Activated T-helper 2 cell treated with anti-CD3 and anti-CD28 coated beads, Interferon-gamma antibody, Interleukin-2, Interleukin-4, amounts not matched to agents 10 μg/mL and 5 μg/mL and 100 μg/mL, durations not matched to agents 14 hours and 24 hours and 36 hours (primary cell): ENCODE measurements at regions not wholly inside any gene's neighbourhood (a gene's known extent, or its start where the extent isn't known, plus 50 kb on each side); places are given as distances from the start of the nearest gene placed in this dataset.
"Not testable (repeated sequence)": the region's sequence is repeated elsewhere in the genome, so short reads cannot be mapped to it uniquely, and the experiment has no call there.

Experiments
- DNase-seq: peaks from one replicate; pipeline ENCODE4 v3.0.0; 2021; ENCODE audit warnings: low spot score
- H3K27ac Mint-ChIP-seq: one replicate; pipeline ENCODE4 v1.8.0; 2021; ENCODE audit warnings: mixed read lengths
- H3K27me3 Mint-ChIP-seq: one replicate; pipeline ENCODE4 v1.8.0; 2021; ENCODE audit warnings: low read depth, mixed read lengths
- H3K36me3 Mint-ChIP-seq: one replicate; pipeline ENCODE4 v1.8.0; 2021; ENCODE audit warnings: low read depth, mixed read lengths
- H3K4me1 Mint-ChIP-seq: one replicate; pipeline ENCODE4 v1.8.0; 2021; ENCODE audit warnings: low read depth, mixed read lengths
- H3K4me3 Mint-ChIP-seq: one replicate; pipeline ENCODE4 v1.8.0; 2021; ENCODE audit warnings: low read depth, mild to moderate bottlenecking, moderate library complexity, mixed read lengths
- H3K9me3 Mint-ChIP-seq: one replicate; pipeline ENCODE4 v1.8.0; 2021; ENCODE audit warnings: mixed read lengths
- intact Hi-C: fragments of 100-400 bp; cut with micrococcal nuclease; formaldehyde crosslinking; loops from one replicate; pipeline ENCODE4 v1.15.1; 2023

DNA sequence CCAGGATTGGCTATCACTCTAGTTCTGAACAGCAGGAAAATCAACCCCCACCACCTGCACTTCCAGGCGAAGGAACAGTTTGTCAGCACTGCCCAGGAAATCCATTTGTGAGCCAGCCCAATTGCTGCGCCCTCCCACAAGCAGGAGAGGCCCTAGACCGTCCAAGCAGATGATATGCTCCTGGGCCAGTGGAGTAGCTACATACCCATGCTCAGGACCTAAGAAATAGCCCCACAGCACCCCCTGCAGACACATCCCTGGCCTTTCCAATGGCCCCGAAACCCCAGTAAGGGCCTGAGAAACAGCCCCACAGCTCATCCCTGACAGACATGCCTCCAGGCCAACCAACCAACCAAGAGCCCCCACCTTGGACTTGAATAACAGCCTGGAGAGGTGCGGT is 111.5 kb upstream of the ZC3H11B start:
- H3K36me3 Mint-ChIP-seq, result no peaks in the 10 kb centered on the region
- no peak overlapping the region for H3K4me3 Mint-ChIP-seq
- no peaks in the 10 kb centered on the region for H3K4me1 Mint-ChIP-seq
- H3K27me3 Mint-ChIP-seq, result no peaks in the 10 kb centered on the region
- peaks cover 22% of the 10 kb centered on the region for H3K9me3 Mint-ChIP-seq
- H3K27ac Mint-ChIP-seq, result no peak overlapping the region
- DNase-seq, result no peak
- intact Hi-C loops, result no loop called here

GRCh38 chr1:219717536-219717935 is 104.6 kb upstream of the ZC3H11B start:
- no peak overlapping the region for H3K4me3 Mint-ChIP-seq
- intact Hi-C loops, result no loop called here
- no peak for DNase-seq
- no peaks in the 10 kb centered on the region for H3K4me1 Mint-ChIP-seq
- no peaks in the 10 kb centered on the region for H3K27me3 Mint-ChIP-seq
- H3K9me3 Mint-ChIP-seq, result no peaks in the 10 kb centered on the region
- H3K27ac Mint-ChIP-seq, result no peak overlapping the region
- no peaks in the 10 kb centered on the region for H3K36me3 Mint-ChIP-seq

DNA sequence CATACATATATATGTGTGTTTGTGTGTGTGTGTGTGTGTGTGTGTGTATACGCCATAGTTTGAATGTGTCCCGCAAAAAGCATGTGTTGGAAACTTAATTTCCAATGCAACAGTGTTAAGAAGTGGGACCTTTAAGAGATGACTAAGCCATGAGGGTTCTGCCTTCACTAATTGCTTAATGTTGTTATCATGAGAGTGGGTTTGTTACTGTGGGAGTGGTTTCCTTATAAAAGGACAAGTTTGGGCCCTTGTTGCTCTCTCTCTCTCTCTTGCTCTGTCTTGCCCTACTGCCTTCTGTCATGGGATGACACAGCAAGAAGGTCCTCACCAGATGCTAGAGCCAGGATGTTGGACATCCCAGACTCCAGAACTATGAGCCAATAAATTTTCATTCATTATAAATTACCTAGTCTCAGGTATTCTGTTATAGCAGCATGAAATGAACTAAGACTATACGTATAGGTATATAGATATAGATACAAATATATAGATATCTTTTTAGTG is 103.8 kb upstream of the ZC3H11B start:
- H3K27ac Mint-ChIP-seq, result no peak overlapping the region
- no peaks in the 10 kb centered on the region for H3K4me1 Mint-ChIP-seq
- intact Hi-C loops, result no loop called here
- no peaks in the 10 kb centered on the region for H3K27me3 Mint-ChIP-seq
- no peak for DNase-seq
- no peaks in the 10 kb centered on the region for H3K9me3 Mint-ChIP-seq
- H3K36me3 Mint-ChIP-seq, result no peaks in the 10 kb centered on the region
- no peak overlapping the region for H3K4me3 Mint-ChIP-seq

DNA sequence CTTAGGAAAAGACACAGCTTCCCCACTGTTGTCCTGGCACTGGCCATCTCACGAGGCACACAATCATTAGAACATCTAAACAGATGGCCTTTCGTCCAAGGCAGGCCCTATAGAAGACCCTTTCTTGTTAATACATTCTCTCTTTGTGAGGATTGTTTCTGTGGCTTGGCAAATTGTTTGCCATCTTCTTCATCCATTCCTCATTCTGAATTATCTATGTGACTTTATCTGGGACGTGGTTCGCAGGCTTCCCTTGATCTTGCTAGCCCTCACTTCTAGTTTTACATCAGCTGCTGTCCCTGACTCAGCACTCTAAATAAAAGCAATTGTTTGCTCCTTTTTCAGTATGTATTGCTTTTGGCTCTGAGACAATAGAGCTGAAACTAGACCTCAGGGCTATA is 101.1 kb upstream of the ZC3H11B start:
- no peaks in the 10 kb centered on the region for H3K4me1 Mint-ChIP-seq

DNA sequence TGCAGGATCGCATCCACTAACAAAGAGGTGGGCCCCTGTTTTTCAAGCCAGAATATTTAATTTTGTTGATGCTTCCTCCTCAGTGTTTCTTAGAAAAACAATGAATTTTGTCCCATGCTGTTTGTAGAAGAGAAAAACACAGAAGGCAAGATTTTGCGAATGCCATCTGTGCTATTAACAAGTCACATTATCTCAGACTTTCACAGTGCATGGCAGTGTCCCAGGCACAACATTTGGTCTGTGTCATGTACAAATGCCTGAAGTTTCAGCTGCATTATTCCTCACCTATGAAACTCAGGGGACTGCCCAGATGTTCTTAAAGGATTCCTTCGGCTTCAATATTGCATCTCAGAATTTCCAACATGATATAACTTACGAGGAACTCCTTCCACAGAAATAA is 99.6 kb upstream of the ZC3H11B start:
- H3K36me3 Mint-ChIP-seq, result no peaks in the 10 kb centered on the region

More for the DNA sequence above, 101.1 kb upstream of the ZC3H11B start:
- intact Hi-C loops, result no loop called here
- Mint-ChIP-seq H3K27ac (no peak overlapping the region), H3K27me3 (no peaks in the 10 kb centered on the region), H3K4me3 (no peak overlapping the region), H3K36me3 (no peaks in the 10 kb centered on the region), H3K9me3 (no peaks in the 10 kb centered on the region)
- no peak for DNase-seq

GRCh38 chr1:219710529-219711194 is 97.8 kb upstream of the ZC3H11B start:
- Mint-ChIP-seq H3K27ac (no peak overlapping the region), H3K27me3 (no peaks in the 10 kb centered on the region), H3K4me3 (no peak overlapping the region), H3K36me3 (no peaks in the 10 kb centered on the region), H3K4me1 (no peaks in the 10 kb centered on the region), H3K9me3 (no peaks in the 10 kb centered on the region)
- DNase-seq, result no peak
- intact Hi-C loops, result no loop called here

More for the DNA sequence above, 99.6 kb upstream of the ZC3H11B start:
- Mint-ChIP-seq H3K9me3 (no peaks in the 10 kb centered on the region), H3K4me1 (no peaks in the 10 kb centered on the region), H3K27me3 (no peaks in the 10 kb centered on the region), H3K4me3 (no peak overlapping the region), H3K27ac (no peak overlapping the region)
- DNase-seq, result no peak
- intact Hi-C loops, result no loop called here

GRCh38 chr1:219708919-219709543 is 96.1 kb upstream of the ZC3H11B start:
- H3K9me3 Mint-ChIP-seq, result no peaks in the 10 kb centered on the region
- intact Hi-C loops, result no loop called here
- H3K27me3 Mint-ChIP-seq, result no peaks in the 10 kb centered on the region
- no peak overlapping the region for H3K4me3 Mint-ChIP-seq
- DNase-seq, result no peak
- no peaks in the 10 kb centered on the region for H3K36me3 Mint-ChIP-seq
- no peak overlapping the region for H3K27ac Mint-ChIP-seq
- no peaks in the 10 kb centered on the region for H3K4me1 Mint-ChIP-seq

- H3K4me3 Mint-ChIP-seq, H3K9me3 Mint-ChIP-seq: not testable (repeated sequence)
These were observed 95.0 kb upstream of the ZC3H11B start for GRCh38 chr1:219707885-219708284.

DNA sequence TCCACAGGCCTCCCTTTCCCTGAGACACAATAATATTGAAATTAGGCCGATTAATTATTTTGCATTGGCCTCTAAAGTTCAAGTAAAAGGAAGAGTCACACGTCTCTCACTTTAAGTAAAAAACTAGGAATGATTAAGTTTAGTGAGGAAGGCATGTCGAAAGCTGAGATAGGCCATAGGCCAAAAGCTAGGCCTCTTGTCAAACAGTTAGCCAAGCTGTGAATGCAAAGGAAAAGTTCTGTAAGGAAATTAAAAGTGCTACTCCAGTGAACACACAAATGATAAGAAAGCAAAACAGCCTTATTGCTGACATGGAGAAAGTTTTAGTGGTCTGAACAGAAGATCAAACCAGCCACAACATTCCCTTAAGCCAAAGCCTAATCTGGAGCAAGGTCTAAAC is 91.4 kb upstream of the ZC3H11B start:
- not testable (repeated sequence) for H3K9me3 Mint-ChIP-seq

More at GRCh38 chr1:219707885-219708284, 95.0 kb upstream of the ZC3H11B start:
- H3K27ac Mint-ChIP-seq, H3K27me3 Mint-ChIP-seq, intact Hi-C loops, H3K4me1 Mint-ChIP-seq, H3K36me3 Mint-ChIP-seq, DNase-seq: not testable (repeated sequence)

GRCh38 chr1:219703368-219703639 is 90.4 kb upstream of the ZC3H11B start:
- H3K9me3 Mint-ChIP-seq, result no peaks in the 10 kb centered on the region
- H3K27ac Mint-ChIP-seq, result no peak overlapping the region
- H3K4me3 Mint-ChIP-seq, result no peak overlapping the region
- no peaks in the 10 kb centered on the region for H3K4me1 Mint-ChIP-seq
- no peaks in the 10 kb centered on the region for H3K36me3 Mint-ChIP-seq
- DNase-seq, result no peak
- no peaks in the 10 kb centered on the region for H3K27me3 Mint-ChIP-seq
- intact Hi-C loops, result no loop called here

More for the DNA sequence above, 91.4 kb upstream of the ZC3H11B start:
- H3K27ac Mint-ChIP-seq, H3K4me3 Mint-ChIP-seq, intact Hi-C loops, H3K27me3 Mint-ChIP-seq, DNase-seq, H3K36me3 Mint-ChIP-seq, H3K4me1 Mint-ChIP-seq: not testable (repeated sequence)

- Mint-ChIP-seq H3K27me3 (no peaks in the 10 kb centered on the region), H3K9me3 (no peaks in the 10 kb centered on the region), H3K27ac (no peak overlapping the region), H3K4me1 (no peaks in the 10 kb centered on the region), H3K36me3 (no peaks in the 10 kb centered on the region), H3K4me3 (no peak overlapping the region)
- intact Hi-C loops, result no loop called here
- no peak for DNase-seq
These were observed 88.6 kb upstream of the ZC3H11B start for GRCh38 chr1:219701476-219701875.

GRCh38 chr1:219699870-219700269 is 87.0 kb upstream of the ZC3H11B start:
- Mint-ChIP-seq H3K27me3 (no peaks in the 10 kb centered on the region), H3K4me1 (no peaks in the 10 kb centered on the region), H3K9me3 (no peaks in the 10 kb centered on the region), H3K27ac (no peak overlapping the region), H3K36me3 (no peaks in the 10 kb centered on the region), H3K4me3 (no peak overlapping the region)
- intact Hi-C loops, result no loop called here
- DNase-seq, result no peak

DNA sequence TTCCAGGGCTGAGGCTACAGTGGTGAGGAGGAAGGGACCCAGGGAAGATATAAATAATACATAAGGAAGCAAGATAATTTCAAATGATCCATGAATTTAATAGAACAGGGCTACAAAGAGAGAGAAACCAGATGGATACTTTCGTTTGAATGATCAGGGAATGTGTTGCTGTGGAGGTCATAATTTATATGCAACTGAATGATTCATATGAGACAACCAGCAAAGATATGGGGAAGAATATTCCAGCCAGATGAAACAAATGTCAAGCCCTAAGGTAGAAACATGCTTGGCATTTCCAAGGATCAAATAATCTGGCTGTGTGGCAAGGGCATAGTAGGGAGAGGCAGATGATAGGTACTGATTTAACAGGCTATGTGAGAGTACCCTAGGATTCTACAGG is 84.8 kb upstream of the ZC3H11B start:
- H3K4me3 Mint-ChIP-seq, result no peak overlapping the region
- no peaks in the 10 kb centered on the region for H3K4me1 Mint-ChIP-seq
- H3K27ac Mint-ChIP-seq, result no peak overlapping the region
- H3K27me3 Mint-ChIP-seq, result no peaks in the 10 kb centered on the region
- DNase-seq, result no peak
- no peaks in the 10 kb centered on the region for H3K36me3 Mint-ChIP-seq
- no peaks in the 10 kb centered on the region for H3K9me3 Mint-ChIP-seq
- intact Hi-C loops, result no loop called here
